Natural killer cell (primary cell): ENCODE measurements at regions not wholly inside any gene's neighbourhood (a gene's known extent, or its start where the extent isn't known, plus 50 kb on each side); places are given as distances from the start of the nearest gene placed in this dataset.

Experiments
- ATAC-seq, 3 donors: fragments of 150-1000 bp in 2 of 3; fragments of 200-7000 bp in 1 of 3; cut with Tn5 transposase; 1 replicate in 1 of 3; 2 replicates in 2 of 3; pipeline ENCODE4 v1.10.0; 2021; ENCODE audit warnings: mild to moderate bottlenecking in 2 of 3, moderate library complexity in 2 of 3
- DNase-seq, 2 donors: peaks; one replicate each; pipeline versions ENCODE4 v3.0.0 to v3.0.0-alpha.2; 2013 to 2021; ENCODE audit warnings: mixed read lengths in 1 of 2
- H3K27ac ChIP-seq: one replicate; pipeline ENCODE4 v1.5.1; 2013; ENCODE audit warnings: mild to moderate bottlenecking, low read length
- H3K27me3 ChIP-seq: one replicate; pipeline ENCODE4 v1.6.1; 2013; ENCODE audit warnings: low read length; ENCODE audit not compliant: control insufficient read depth, insufficient read depth
- H3K36me3 ChIP-seq: one replicate; pipeline ENCODE4 v1.6.1; 2013; ENCODE audit warnings: low read length; ENCODE audit not compliant: control insufficient read depth, insufficient read depth
- H3K4me1 ChIP-seq: one replicate; pipeline ENCODE4 v1.6.1; 2013; ENCODE audit warnings: low read length; ENCODE audit not compliant: control insufficient read depth, insufficient read depth
- H3K4me3 ChIP-seq: one replicate; pipeline ENCODE4 v1.5.1; 2013; ENCODE audit warnings: low read length
- H3K9me3 ChIP-seq: one replicate; pipeline ENCODE4 v1.6.1; 2013; ENCODE audit warnings: low read length; ENCODE audit not compliant: control insufficient read depth, insufficient read depth
- H3K27ac Mint-ChIP-seq, 2 donors: one replicate each; pipeline ENCODE4 v1.8.0; 2022; ENCODE audit warnings: mild to moderate bottlenecking in 2 of 2, mixed read lengths in 2 of 2, moderate library complexity in 1 of 2
- H3K27me3 Mint-ChIP-seq, 2 donors: one replicate each; pipeline ENCODE4 v1.8.0; 2022; ENCODE audit warnings: low read depth in 2 of 2, mixed read lengths in 2 of 2
- H3K36me3 Mint-ChIP-seq: one replicate; pipeline ENCODE4 v1.8.0; 2022; ENCODE audit warnings: mixed read lengths
- H3K4me1 Mint-ChIP-seq, 2 donors: one replicate each; pipeline ENCODE4 v1.8.0; 2022; ENCODE audit warnings: mixed read lengths in 2 of 2
- H3K4me3 Mint-ChIP-seq: one replicate; pipeline ENCODE4 v1.8.0; 2022; ENCODE audit warnings: mild to moderate bottlenecking, moderate library complexity, mixed read lengths
- H3K9me3 Mint-ChIP-seq, 2 donors: one replicate each; pipeline ENCODE4 v1.8.0; 2022; ENCODE audit warnings: mixed read lengths in 2 of 2
- WGBS: methylation state at CpG from one replicate; pipeline ENCODE4 v1.1.7; 2013; ENCODE audit warnings: missing lambda C conversion rate; ENCODE audit not compliant: insufficient coverage; 5-methylcytosine and 5-hydroxymethylcytosine counted together
- intact Hi-C: fragments of 100-400 bp; cut with micrococcal nuclease; formaldehyde crosslinking; loops from one replicate; pipeline ENCODE4 v1.14.2; 2022
- TF ChIP-seq, protein P1 (sequence below): fragments of 200-600 bp; IDR thresholded peaks from one replicate; pipeline ENCODE4 v1.8.0; 2022; ENCODE audit warnings: antibody characterized with exemption

DNA sequence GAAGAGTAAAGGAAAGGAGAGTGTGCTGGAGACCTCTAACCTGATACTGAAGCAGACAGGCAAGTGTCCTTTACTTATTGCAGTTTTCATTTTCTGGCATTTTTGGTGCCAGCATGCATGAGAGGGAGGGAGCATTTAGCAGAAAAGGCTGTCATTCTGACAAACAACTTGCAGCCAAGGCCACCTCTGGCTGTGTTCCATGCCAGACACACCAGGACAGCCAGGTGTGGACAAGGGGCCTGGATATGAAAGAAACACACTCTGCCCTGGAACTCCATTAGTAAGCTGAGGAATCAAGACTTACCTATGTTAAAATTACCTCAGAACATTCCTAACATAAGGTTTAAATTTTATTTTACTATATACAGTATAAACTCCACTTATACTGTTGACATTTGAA is 365.4 kb upstream of the CAMK1G start:
- H3K4me3 Mint-ChIP-seq: no peak overlapping the region
- DNase-seq (no peak), ATAC-seq (no peak)
- Histone ChIP-seq H3K36me3 (no peaks in the 10 kb centered on the region), H3K27ac (no peak overlapping the region), H3K4me1 (no peaks in the 10 kb centered on the region), H3K27me3 (no peaks in the 10 kb centered on the region), H3K9me3 (no peaks in the 10 kb centered on the region), H3K4me3 (no peak overlapping the region)
- H3K9me3 Mint-ChIP-seq: peaks cover 0 to 9% of the 10 kb centered on the region in 2 donors
- intact Hi-C loops: no loop called here
- peaks cover 0 to 5% of the 10 kb centered on the region in 2 donors for H3K27me3 Mint-ChIP-seq
- H3K27ac Mint-ChIP-seq: no peak overlapping the region
- TF ChIP-seq, protein P1, sequence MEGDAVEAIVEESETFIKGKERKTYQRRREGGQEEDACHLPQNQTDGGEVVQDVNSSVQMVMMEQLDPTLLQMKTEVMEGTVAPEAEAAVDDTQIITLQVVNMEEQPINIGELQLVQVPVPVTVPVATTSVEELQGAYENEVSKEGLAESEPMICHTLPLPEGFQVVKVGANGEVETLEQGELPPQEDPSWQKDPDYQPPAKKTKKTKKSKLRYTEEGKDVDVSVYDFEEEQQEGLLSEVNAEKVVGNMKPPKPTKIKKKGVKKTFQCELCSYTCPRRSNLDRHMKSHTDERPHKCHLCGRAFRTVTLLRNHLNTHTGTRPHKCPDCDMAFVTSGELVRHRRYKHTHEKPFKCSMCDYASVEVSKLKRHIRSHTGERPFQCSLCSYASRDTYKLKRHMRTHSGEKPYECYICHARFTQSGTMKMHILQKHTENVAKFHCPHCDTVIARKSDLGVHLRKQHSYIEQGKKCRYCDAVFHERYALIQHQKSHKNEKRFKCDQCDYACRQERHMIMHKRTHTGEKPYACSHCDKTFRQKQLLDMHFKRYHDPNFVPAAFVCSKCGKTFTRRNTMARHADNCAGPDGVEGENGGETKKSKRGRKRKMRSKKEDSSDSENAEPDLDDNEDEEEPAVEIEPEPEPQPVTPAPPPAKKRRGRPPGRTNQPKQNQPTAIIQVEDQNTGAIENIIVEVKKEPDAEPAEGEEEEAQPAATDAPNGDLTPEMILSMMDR: no peak
- no peaks in the 10 kb centered on the region for H3K4me1 Mint-ChIP-seq
- no peaks in the 10 kb centered on the region for H3K36me3 Mint-ChIP-seq

DNA sequence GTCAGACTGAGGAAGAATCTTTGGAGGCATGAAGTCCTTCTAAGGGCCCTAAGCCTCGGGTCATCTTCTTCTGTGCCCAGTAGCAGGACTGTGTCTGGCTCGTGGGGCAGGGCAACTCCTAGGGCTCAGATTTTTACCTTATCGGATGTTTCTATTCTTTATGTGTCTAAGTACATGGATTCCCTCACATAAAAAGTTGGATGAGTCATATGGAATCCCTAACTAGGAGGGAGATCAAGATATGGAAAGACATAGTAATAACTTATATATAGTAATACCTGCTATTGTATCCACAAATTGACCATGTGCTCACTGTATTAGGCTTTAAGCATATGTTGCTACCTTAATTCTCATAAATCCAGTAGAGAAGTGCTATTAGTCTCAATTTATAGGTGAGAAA is 364.5 kb upstream of the CAMK1G start:
- H3K4me1 ChIP-seq: no peaks in the 10 kb centered on the region
- no peak for ATAC-seq

DNA sequence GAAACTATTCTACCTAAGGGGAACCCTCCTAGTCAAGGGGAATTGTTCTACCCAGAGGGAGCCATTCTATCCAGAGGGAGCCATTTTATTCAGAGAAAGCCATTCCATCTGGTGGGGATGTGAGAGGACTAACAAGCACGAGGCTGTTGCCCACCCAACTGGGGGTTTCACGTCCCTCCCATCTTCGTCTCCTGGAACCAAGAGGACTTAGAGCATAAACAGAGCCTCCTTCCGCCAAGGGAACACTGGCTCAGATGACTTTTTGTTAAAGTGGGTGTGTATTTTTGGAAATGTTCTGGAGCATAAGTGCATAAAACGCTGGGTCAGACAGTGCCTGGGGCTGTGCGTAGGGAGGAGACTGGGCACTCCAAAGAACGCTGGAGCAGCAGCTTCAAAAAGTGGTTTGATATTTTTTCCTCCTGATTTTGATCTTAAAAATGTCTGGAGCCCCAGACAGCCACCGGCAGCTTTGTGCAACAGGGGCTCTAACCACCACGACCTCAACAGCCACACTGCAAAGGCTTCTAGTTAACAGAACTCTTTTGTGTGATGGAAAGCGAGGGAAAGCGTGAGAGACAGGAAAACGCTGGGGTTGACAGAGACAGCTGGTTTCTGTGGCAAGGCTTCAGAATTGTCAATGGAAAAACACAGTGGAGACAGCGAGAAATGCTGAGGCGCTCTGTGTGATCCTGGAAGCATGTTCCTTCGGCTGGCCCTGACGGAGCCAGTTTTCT is 363.6 kb upstream of the CAMK1G start:
- Histone ChIP-seq H3K36me3 (no peaks in the 10 kb centered on the region), H3K4me1 (no peaks in the 10 kb centered on the region), H3K4me3 (no peak overlapping the region), H3K27me3 (no peaks in the 10 kb centered on the region), H3K27ac (no peak overlapping the region), H3K9me3 (no peaks in the 10 kb centered on the region)
- DNase-seq: no peak
- Mint-ChIP-seq H3K4me1 (no peaks in the 10 kb centered on the region), H3K27ac (no peak overlapping the region), H3K4me3 (no peak overlapping the region), H3K9me3 (peaks cover 7 to 13% of the 10 kb centered on the region in 2 donors), H3K36me3 (no peaks in the 10 kb centered on the region), H3K27me3 (peaks cover 0 to 5% of the 10 kb centered on the region in 2 donors)
- no peak for ATAC-seq
- intact Hi-C loops: no loop called here
- TF ChIP-seq, protein P1: no peak
- 37% methylated on average over 16 of the region's 16 CpGs for WGBS

More for the DNA sequence above, 364.5 kb upstream of the CAMK1G start:
- Histone ChIP-seq H3K9me3 (no peaks in the 10 kb centered on the region), H3K27me3 (no peaks in the 10 kb centered on the region), H3K27ac (no peak overlapping the region), H3K36me3 (no peaks in the 10 kb centered on the region), H3K4me3 (no peak overlapping the region)
- Mint-ChIP-seq H3K27me3 (peaks cover 0 to 5% of the 10 kb centered on the region in 2 donors), H3K4me3 (no peak overlapping the region), H3K27ac (no peak overlapping the region), H3K4me1 (no peaks in the 10 kb centered on the region), H3K36me3 (no peaks in the 10 kb centered on the region), H3K9me3 (peaks cover 0 to 9% of the 10 kb centered on the region in 2 donors)
- 84% methylated on average over 3 of the region's 3 CpGs for WGBS
- no peak for DNase-seq
- intact Hi-C loops: no loop called here
- TF ChIP-seq, protein P1: no peak

DNA sequence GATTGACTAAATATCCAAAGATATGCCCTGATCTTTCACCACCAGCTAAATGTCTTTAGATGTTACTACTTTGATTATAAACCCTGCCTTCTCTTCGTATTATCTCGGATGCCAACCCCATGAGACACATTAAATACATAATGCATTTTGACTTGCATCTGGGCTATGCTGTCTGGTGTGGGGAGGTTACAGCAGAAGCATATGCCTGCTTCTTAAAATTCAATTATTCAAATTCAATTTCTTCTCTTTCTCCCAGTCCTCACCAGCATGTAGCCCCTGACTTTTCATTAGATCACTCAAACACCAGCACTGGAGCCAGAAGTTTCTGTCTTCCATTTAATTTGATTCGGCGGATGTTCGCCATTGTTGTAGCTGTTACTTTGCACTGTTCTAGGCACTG is 360.7 kb upstream of the CAMK1G start:
- H3K9me3 ChIP-seq: no peaks in the 10 kb centered on the region
- no peak for ATAC-seq
- no peaks in the 10 kb centered on the region for H3K4me1 ChIP-seq
- H3K27me3 ChIP-seq: no peaks in the 10 kb centered on the region
- no peak overlapping the region for H3K27ac ChIP-seq
- no peaks in the 10 kb centered on the region for H3K36me3 Mint-ChIP-seq
- TF ChIP-seq, protein P1: no peak
- intact Hi-C loops: no loop called here
- H3K4me3 ChIP-seq: no peak overlapping the region
- 94% methylated on average over 5 of the region's 5 CpGs for WGBS
- H3K4me3 Mint-ChIP-seq: no peak overlapping the region
- H3K27me3 Mint-ChIP-seq: peaks cover 0 to 5% of the 10 kb centered on the region in 2 donors
- H3K36me3 ChIP-seq: no peaks in the 10 kb centered on the region
- H3K27ac Mint-ChIP-seq: no peak overlapping the region
- no peaks in the 10 kb centered on the region for H3K4me1 Mint-ChIP-seq
- DNase-seq: no peak
- peaks cover 7 to 8% of the 10 kb centered on the region in 2 donors for H3K9me3 Mint-ChIP-seq
